Activated naive CD4-positive, alpha-beta T cell (primary cell): ENCODE measurements at regions not wholly inside any gene's neighbourhood (a gene's known extent, or its start where the extent isn't known, plus 50 kb on each side); places are given as distances from the start of the nearest gene placed in this dataset.

Source experiments
- DNase-seq, 4 experiments: peaks; one replicate each; lab custom pipeline; 2025; lab: John Stamatoyannopoulos, UW

DNA sequence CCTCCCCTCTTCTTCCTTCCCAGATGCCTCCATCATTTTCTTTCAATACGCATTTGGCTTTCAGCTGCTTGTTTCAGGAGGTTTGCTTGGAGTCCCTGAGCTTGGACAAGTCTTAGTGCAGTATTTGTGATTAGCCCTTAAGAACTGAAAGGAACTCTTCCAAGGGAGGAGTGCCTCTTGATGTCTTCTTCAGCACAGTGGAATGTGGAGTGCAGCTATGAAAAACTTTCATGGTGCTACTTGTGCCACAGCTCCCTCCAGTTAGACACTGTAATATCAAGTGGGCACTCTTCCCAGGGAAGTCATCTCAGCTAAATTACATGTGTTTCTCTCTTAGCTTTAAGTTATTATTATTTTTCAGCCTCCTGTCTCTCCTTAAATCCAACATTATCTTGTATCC is 173.1 kb downstream of the NECTIN3 start:
- no peak for DNase-seq

DNA sequence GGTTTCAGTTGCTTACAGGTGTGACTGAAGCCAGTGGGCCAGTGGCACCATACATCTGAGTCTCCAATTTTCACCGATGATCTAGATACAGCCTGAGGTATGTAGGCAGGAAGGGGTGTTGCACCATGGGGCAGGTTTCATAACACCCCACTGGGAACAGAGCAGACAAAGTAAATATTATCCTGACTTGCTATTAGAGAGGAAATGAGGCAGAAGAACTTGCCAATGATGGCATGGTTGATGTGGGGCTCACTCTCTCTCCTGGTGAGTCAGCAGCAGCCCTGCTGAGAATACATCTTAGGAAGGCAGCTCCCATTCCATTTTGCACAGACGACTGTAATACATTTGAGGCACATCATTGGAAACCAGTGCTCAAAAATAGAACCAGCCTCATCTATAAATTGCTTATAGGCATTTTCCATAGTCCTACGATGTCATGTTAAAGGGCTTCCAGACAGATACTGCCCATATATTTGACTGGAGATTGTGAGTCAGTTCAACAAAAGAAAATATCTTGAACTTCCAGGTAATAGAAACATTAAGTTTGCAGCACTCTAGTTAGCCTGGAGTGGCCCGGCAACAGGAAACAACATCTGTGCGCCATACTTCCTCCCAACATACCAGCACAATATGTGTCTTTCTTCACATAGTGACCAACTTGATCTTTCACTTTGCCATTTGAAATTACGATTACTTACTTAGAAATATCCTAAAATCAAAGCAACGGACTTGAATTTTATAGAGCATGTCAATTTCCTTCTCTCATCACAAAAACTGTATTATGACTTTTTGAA is 175.5 kb downstream of the NECTIN3 start:
- DNase-seq, result no peak

DNA sequence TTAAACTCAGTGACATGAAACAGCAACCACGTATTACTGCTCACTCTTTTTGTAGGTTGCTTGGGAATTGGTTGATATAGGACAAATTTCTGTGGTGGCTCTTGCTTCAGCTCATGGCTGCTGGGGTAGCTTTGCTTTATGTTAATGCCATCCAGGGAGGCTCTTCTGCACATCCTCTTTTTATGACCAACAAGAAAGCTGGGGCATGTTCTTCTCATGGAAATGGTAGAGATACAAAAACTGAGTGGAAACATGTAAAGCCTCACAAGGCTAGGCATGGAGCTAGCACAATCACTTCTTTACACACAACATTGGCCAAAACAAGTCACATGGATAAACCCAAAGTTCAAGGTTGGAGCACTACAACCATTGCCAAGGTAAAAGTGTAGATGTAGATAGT is 176.8 kb downstream of the NECTIN3 start:
- no peak for DNase-seq

DNA sequence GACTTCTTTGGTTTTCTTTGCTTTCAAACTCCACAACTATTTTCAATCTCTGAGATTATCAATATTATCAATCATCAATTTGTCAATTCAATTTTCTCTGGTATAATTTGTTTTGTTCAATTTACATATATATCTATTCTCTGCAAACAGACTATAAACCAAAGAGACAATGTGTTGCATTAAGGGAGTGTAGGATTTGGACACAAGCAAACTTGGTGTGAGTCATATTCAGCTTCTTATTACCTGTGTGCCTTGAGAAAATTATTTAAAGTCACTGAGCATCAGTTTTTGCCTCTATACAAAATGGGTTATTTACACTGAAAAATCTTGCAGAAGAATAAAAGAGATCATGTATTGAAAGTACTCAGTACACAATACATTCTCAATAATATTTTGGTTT is 177.8 kb downstream of the NECTIN3 start:
- no peak for DNase-seq

DNA sequence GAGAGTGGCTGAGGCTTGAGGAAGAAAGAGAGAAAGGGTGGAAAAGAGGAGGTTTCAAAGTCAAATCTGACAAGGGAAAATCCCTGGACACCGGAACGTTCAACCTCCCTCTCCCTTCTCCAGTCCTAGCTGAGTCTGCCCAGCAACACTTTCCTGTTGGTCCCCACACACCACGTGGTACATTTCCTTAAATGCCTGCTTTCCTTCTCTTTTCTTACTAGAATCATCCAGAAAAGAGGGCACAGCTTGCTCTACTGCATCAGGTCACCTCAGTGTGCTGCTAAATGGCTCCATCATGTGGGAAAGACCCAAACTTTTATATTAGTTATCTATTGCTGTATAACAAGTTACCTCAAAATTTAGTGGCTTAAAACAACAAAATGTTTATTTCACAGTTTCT is 181.2 kb downstream of the NECTIN3 start:
- DNase-seq, result no peak

GRCh38 chr3:111253733-111254132 is 182.1 kb downstream of the NECTIN3 start:
- DNase-seq, result no peak

DNA sequence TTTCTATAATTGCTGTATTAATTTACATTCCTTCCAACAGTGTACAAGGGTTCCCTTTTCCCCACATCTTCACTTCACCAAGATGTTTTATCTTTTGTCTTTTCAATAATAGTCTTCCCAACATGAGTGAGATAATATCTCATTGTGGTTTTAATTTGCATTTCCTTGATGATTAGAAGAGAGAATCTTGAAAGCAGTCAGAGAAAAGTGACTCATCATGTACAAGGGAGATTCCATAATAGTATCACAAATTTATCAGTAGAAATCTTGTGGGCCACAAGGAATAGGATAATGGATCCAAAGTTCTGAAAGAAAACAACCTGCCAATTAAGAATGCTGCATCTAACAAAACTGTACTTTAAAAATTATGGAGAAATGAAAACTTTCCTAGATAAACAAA is 189.3 kb downstream of the NECTIN3 start:
- no peak for DNase-seq

- DNase-seq, result no peak
These were observed 198.2 kb downstream of the NECTIN3 start for GRCh38 chr3:111269777-111270176.

DNA sequence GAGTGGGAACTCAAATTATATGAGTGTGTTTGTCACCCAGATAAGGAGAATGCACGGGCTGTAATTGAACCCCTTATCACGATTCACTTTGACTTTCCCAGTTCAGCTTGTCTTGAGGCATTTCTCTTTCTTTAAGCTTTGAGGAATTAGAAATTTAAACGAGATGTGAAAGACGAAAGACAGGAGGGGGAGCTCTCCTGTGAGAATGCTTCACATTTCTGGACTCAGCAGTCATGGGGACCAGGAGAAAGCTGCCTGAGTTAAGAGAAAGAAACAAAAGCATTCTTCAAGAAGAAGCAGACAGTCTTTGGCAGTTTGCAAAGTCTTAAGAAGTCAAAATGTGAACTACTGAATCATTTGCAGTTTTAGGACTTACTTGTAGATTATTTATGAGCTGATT is 205.6 kb downstream of the NECTIN3 start:
- DNase-seq, result no peak

GRCh38 chr3:111278959-111279358 is 207.3 kb downstream of the NECTIN3 start:
- DNase-seq, result no peak

DNA sequence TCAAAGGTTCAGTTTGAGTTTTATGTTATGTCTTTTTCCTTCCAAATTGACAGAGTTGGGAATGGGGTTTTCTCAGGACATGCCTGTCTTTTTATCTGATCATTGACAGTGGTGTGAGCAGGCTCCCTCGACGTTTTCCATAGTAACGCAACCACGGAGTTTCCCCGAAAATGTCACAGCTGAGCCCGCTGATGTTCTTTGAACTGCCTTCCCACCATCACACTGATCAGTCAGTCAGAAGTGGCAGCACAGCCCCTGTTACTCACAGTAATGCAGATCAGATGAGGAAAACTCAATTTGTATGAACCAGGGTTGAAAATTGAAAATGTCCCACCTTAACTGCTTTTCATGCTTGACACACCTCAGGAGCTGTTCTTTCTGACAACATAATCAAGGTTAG is 210.4 kb downstream of the NECTIN3 start:
- no peak for DNase-seq

DNA sequence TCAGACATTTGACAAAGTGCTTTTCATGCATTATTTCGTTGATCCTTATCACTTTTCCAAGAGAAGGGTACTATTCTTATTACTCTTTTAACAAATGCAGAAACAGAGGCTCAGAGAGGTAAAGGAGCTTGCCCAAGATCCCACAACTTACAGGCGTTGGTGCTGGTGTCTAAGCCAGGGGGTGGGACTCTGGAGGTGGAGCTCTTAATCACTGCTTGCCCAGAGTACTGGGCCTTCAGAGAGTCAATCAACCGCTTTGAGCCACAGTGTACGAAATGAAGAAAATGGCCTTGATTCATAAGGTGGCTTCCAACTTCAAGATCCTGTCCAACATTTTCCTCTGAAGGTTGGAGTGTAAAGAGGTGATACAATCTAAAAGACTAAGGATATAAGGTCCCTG is 211.5 kb downstream of the NECTIN3 start:
- DNase-seq, result no peak

GRCh38 chr3:111284503-111285183 is 213.0 kb downstream of the NECTIN3 start:
- DNase-seq, result no peak

DNA sequence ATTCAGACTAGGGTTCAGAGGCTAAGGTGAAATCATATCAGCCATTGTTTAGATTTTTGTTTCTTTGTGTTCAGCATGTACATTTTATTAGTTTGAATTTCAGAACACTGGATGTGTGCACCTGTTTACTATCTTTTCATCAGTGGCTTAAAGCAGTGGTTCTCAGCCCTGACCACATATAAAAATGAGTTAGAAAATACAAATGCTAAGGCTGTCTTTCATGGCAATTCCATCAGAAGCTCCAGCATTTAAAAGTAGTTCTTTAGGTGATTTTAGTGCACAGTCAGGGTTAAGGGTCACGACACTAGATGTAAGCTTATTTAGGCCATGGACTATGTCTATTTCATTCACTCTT is 213.5 kb downstream of the NECTIN3 start:
- no peak for DNase-seq

DNA sequence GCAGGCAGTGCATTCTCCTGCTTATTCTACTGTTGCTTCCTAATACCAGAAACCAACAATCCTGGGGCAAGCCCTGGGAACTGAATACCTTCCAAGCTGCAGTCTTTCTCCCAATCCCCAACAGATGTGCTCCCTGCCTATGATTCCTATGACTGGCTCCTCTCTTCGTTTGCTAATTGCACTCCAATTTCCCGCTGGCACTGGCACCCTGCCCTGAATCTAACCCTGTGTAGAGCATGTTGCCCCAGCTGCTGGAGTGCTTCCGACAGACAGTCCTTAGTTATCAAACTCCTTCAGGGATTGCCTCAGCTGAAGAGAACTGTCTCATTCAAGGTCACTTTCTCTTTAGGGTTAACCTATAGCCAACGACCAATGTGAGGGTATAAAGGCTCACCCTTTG is 214.1 kb downstream of the NECTIN3 start:
- DNase-seq, result no peak

- no peak for DNase-seq
These were observed 215.1 kb downstream of the NECTIN3 start for GRCh38 chr3:111286746-111287145.

GRCh38 chr3:111292117-111292516 is 220.5 kb downstream of the NECTIN3 start:
- no peak for DNase-seq

GRCh38 chr3:111299192-111299615 is 227.6 kb downstream of the NECTIN3 start:
- DNase-seq, result no peak

DNA sequence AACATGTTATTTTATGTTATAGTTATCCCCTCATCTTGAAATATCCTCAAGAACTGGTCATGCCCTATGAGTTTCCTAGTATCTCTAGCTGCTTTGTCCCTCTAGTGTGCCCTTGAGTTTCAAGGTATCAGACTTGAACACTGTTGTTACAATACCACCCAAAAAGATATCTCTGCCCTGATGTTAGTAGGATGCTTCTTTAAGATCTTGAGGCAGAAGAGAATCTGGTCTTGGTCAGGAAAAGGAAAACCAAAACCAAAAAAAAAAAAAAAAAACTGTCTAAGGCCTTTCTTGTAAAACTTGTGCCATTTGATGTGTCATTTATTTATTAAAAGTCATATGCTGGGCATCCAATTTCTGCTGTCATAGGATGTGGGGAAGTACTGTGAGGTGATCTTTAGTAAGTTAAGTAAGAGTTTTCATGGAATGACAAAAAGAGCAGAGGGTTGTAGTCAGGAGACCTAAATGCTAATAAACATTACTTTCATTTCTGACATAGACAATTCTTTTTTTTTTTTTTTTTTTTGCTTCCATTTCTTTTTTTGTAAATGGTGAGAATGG is 229.7 kb downstream of the NECTIN3 start:
- DNase-seq, result no peak

DNA sequence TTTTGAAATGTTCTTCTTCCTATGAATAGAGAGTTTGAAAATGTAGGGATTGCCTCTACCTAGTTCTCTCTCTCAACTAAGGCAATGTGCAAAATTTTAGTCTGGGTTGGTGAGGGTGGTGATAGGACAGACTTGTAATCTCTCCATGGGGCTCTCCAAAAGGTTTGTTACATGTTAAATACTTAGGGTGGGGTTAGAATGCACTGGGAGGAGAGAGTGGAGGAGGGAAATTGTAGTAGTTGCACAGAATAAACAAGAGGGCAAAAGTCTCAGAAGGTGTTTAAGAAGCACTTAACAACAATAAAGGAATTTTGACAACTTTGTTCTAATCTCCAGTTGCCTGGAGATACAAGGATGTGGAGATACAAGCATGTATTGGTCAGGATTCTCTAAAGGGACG is 230.4 kb downstream of the NECTIN3 start:
- no peak for DNase-seq

DNA sequence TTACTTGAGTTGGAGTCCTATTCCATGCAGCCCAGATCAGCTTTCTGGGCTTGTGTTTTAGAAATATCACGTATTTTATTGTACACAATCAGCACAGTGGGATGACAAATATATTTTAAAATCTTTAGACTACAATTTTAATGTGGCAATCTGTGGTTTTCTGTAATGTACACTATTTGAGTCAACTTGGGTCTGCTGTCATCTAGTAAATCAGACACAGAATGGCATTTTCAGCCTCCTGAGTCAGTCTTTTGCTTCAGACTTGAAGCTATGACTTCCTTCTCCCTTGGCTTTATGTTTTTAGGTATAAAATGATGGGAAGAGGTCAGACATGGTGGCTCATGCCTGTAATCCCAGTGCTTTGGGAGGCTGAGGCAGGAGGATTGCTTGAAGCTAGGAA is 232.1 kb downstream of the NECTIN3 start:
- DNase-seq, result no peak

DNA sequence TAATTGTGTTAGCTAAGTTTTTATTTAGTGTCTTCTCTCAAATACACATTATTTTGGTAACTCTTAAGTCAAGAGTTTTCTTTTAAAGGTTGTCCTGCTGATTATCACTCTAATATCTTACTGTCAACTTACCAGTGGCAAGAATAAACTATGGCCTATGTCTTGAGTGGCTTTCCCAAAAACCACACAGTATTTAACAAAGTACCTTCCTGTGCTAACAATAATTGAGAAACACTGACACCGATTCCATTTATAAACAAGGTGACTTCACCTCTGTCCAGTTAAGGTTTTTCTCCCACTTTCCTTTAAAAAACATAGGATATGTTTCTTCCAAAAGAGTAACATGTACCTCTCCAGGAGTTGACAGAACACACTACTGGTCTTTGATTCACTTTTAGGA is 234.3 kb upstream of the CD96 start:
- no peak for DNase-seq

DNA sequence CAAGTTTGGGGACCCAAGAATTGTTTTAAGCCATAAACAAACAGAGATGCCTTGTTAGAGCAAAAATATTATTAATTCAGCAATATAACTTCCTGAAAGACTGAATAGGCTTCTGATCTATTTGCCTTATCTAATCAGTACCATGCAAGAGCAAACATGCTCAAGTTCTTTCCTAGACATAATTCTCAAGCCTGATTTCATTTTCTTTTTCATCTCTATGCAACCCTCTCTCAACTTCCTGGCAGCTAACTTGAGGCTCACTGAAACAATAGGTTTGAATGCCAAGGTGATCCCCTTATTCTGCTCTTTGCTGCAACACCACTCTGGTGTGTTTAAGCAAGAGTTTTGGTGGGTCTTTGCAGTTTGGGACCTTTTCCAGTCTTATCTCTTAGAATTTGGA is 230.9 kb upstream of the CD96 start:
- no peak for DNase-seq
